ENCODE measurements at regions not wholly inside any gene's neighbourhood (a gene's known extent, or its start where the extent isn't known, plus 50 kb on each side); places are given as distances from the start of the nearest gene placed in this dataset.

GRCh38 chr3:87473944-87474343 is 197.6 kb upstream of the POU1F1 start:
- H3K4me3 ChIP-seq (ENCODE audit: insufficient read depth, low read depth, low read length), result no peak overlapping the region
- no peak for TF ChIP-seq MXI1 (IDR thresholded peaks at IDR 0.05; ENCODE audit: borderline replicate concordance, low read depth, low read length)
- no peak for TF ChIP-seq NFE2L2 (IDR thresholded peaks at IDR 0.05; ENCODE audit: low read depth, low read length)
- no peak for TF ChIP-seq FOS (IDR thresholded peaks at IDR 0.05; ENCODE audit: low read depth, low read length)
- TF ChIP-seq CEBPB (IDR thresholded peaks at IDR 0.05; ENCODE audit: low read depth, low read length), result no peak
- no peak for TF ChIP-seq RCOR1 (IDR thresholded peaks at IDR 0.05; ENCODE audit: insufficient replicate concordance, low read length)
- no peak for TF ChIP-seq MAFK (IDR thresholded peaks at IDR 0.05; ENCODE audit: low read depth, low read length)
- TF ChIP-seq CHD1 (IDR thresholded peaks at IDR 0.05; ENCODE audit: low read depth, low read length), result no peak
- TF ChIP-seq, protein P1, sequence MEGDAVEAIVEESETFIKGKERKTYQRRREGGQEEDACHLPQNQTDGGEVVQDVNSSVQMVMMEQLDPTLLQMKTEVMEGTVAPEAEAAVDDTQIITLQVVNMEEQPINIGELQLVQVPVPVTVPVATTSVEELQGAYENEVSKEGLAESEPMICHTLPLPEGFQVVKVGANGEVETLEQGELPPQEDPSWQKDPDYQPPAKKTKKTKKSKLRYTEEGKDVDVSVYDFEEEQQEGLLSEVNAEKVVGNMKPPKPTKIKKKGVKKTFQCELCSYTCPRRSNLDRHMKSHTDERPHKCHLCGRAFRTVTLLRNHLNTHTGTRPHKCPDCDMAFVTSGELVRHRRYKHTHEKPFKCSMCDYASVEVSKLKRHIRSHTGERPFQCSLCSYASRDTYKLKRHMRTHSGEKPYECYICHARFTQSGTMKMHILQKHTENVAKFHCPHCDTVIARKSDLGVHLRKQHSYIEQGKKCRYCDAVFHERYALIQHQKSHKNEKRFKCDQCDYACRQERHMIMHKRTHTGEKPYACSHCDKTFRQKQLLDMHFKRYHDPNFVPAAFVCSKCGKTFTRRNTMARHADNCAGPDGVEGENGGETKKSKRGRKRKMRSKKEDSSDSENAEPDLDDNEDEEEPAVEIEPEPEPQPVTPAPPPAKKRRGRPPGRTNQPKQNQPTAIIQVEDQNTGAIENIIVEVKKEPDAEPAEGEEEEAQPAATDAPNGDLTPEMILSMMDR (conservative IDR thresholded peaks at IDR 0.05; ENCODE audit: low read depth, low read length), result no peak
- no peak overlapping the region for H3K4me2 ChIP-seq (ENCODE audit: low read depth, low read length)
- no peak overlapping the region for H4K8ac ChIP-seq (ENCODE audit: low read depth in 2 of 2, low read length in 2 of 2)
- no peak overlapping the region for H3K56ac ChIP-seq (ENCODE audit: extremely low read depth, insufficient read depth, low read length)
- H3K36me3 ChIP-seq (ENCODE audit: control insufficient read depth, insufficient read depth, low read length), result no peaks in the 10 kb centered on the region
- H2BK20ac ChIP-seq (ENCODE audit: low read depth, low read length), result no peak overlapping the region
- H2BK120ac ChIP-seq (ENCODE audit: low read depth, low read length), result no peak overlapping the region
- no peak overlapping the region for H2AFZ ChIP-seq (replicated peaks; ENCODE audit: low read length, poor library complexity)
- no peak for DNase-seq
- H3K23ac ChIP-seq (ENCODE audit: low read depth, low read length), result no peak overlapping the region
- H3K9me3 ChIP-seq (ENCODE audit: control insufficient read depth, insufficient read depth, low read length), result peaks cover 4% of the 10 kb centered on the region; the same call in 1 of the 2 replicates
- no peak overlapping the region for H3K27ac ChIP-seq (ENCODE audit: insufficient read depth, low read length)
- POLR2A ChIA-PET (ENCODE audit: unreplicated experiment), result no interaction called here
- no peak overlapping the region for H2BK5ac ChIP-seq (ENCODE audit: low read depth, low read length, poor library complexity, severe bottlenecking)
- H2AK9ac ChIP-seq (replicated peaks; ENCODE audit: low read depth, low read length, poor library complexity), result no peak overlapping the region
- no peak overlapping the region for H3K4ac ChIP-seq (ENCODE audit: low read depth, low read length)
- no peak overlapping the region for H4K91ac ChIP-seq (ENCODE audit: insufficient read depth, low read depth, low read length)
- no peaks in the 10 kb centered on the region for H4K20me1 ChIP-seq (ENCODE audit: insufficient read depth, low read length)
- CTCF ChIA-PET, result no interaction called here
- H2AK5ac ChIP-seq (ENCODE audit: low read depth, low read length), result no peak overlapping the region
- dilution Hi-C loops (cut with HindIII; ENCODE audit: low sequenced_read_pairs, unreplicated experiment), result no loop called here
- BruUV-seq (replicated peaks), result no TSS peak
- H3K18ac ChIP-seq (ENCODE audit: low read depth, low read length), result no peak overlapping the region
- in situ Hi-C loops (cut with MboI; ENCODE audit: low sequenced_read_pairs), result no loop called here
- no peak for ATAC-seq (ENCODE audit: low read depth)
- intact Hi-C loops (cut with micrococcal nuclease), result no loop called here
- no peak overlapping the region for H3K14ac ChIP-seq (replicated peaks; ENCODE audit: low read depth, low read length)
- no peak overlapping the region for H2BK15ac ChIP-seq (ENCODE audit: low read depth, low read length)
- H3K79me1 ChIP-seq (ENCODE audit: low read depth in 1 of 2, low read length in 2 of 2), result no peaks in the 10 kb centered on the region
- H4K5ac ChIP-seq (ENCODE audit: low read depth, low read length), result no peak overlapping the region
- no peaks in the 10 kb centered on the region for H3K9me1 ChIP-seq (ENCODE audit: insufficient read depth, low read length)
- H3K9ac ChIP-seq (ENCODE audit: low read depth, low read length), result no peak overlapping the region
- no peaks in the 10 kb centered on the region for H3K27me3 ChIP-seq (ENCODE audit: control insufficient read depth, insufficient read depth, low read length)
- H3K4me1 ChIP-seq (ENCODE audit: control insufficient read depth, insufficient read depth, low read length), result no peaks in the 10 kb centered on the region

Measured in IMR-90 (cell line).